GM10248 (cell line): ENCODE measurements at regions not wholly inside any gene's neighbourhood (a gene's known extent, or its start where the extent isn't known, plus 50 kb on each side); places are given as distances from the start of the nearest gene placed in this dataset.

Experiments used
- CTCF ChIA-PET: fragments of 300-600 bp; sonication (Branson Sonifier 250); formaldehyde crosslinking; extraction: SDS; loops from one replicate; lab custom pipeline; 2021; ENCODE audit warnings: antibody characterized with exemption; lab: Yijun Ruan, JAX
- POLR2A ChIA-PET: fragments of 350-650 bp; sonication (Branson Sonifier 250); formaldehyde crosslinking; extraction: SDS; loops from one replicate; lab custom pipeline; 2020; ENCODE audit warnings: antibody characterized with exemption; lab: Yijun Ruan, JAX
- DNase-seq: peaks from one replicate; pipeline ENCODE4 v3.0.0; 2012; ENCODE audit errors: extremely low spot score
- CTCF ChIP-seq: IDR thresholded peaks from 2 replicates; pipeline ENCODE4 v1.5.1; 2012; ENCODE audit warnings: mild to moderate bottlenecking, low read depth; ENCODE audit errors: extremely low read depth, missing control alignments, control extremely low read depth

GRCh38 chr2:15869396-15869795, 71.0 kb upstream of the MYCN start:
- ChIA-PET CTCF (interaction anchor here (1.1 kb wide), 1 partner anchor 9 kb away, joined by 3 read pairs; no protein-coding TSS in a partner anchor), POLR2A (no interaction called here)
- TF ChIP-seq CTCF = no peak
- no peak for DNase-seq

GRCh38 chr2:15869871-15870270, 70.5 kb upstream of the MYCN start:
- no peak for TF ChIP-seq CTCF
- POLR2A ChIA-PET = no interaction called here
- CTCF ChIA-PET = interaction anchor here (1.1 kb wide), 1 partner anchor 10 kb away, joined by 3 read pairs; no protein-coding TSS in a partner anchor
- no peak for DNase-seq

GRCh38 chr2:15870565-15870964, 69.8 kb upstream of the MYCN start:
- TF ChIP-seq CTCF = no peak
- CTCF ChIA-PET = interaction anchor here (1.0 to 1.1 kb wide), 2 partner anchors 10 to 17 kb away, joined by 3 read pairs; no protein-coding TSS in a partner anchor
- DNase-seq = no peak
- POLR2A ChIA-PET = no interaction called here

- POLR2A ChIA-PET = no interaction called here
- no peak for TF ChIP-seq CTCF
- CTCF ChIA-PET = interaction anchor here (1.0 kb wide), 1 partner anchor 16 kb away, joined by 3 read pairs; no protein-coding TSS in a partner anchor
- no peak for DNase-seq
Measured at GRCh38 chr2:15871239-15871783, 69.0 kb upstream of the MYCN start.

GRCh38 chr2:15872854-15873253, 67.5 kb upstream of the MYCN start:
- no peak for TF ChIP-seq CTCF
- ChIA-PET POLR2A (no interaction called here), CTCF (no interaction called here)
- DNase-seq = no peak

GRCh38 chr2:15874321-15874720, 66.0 kb upstream of the MYCN start:
- TF ChIP-seq CTCF = no peak
- ChIA-PET POLR2A (no interaction called here), CTCF (no interaction called here)

More at GRCh38 chr2:15874321-15874720, 66.0 kb upstream of the MYCN start:
- DNase-seq = no peak
